MCF 10A (cell line): ENCODE measurements at regions not wholly inside any gene's neighbourhood (a gene's known extent, or its start where the extent isn't known, plus 50 kb on each side); places are given as distances from the start of the nearest gene placed in this dataset.

ENCODE experiments used
- BruUV-seq: library from RNA; stranded (reverse); fragments of 400-500 nt; replicated peaks from 2 replicates; lab custom pipeline; 2021; lab: Mats Ljungman, UMichigan
- CTCF ChIA-PET: fragments of 300-600 bp; sonication (Branson Sonifier 250); formaldehyde crosslinking; extraction: SDS; loops from one replicate; lab custom pipeline; 2021; ENCODE audit warnings: antibody characterized with exemption, inconsistent platforms; lab: Yijun Ruan, JAX
- POLR2A ChIA-PET: fragments of 300-600, 350-650 bp; sonication (Branson Sonifier 250); formaldehyde crosslinking; extraction: SDS; loops from one replicate; lab custom pipeline; 2020; ENCODE audit warnings: antibody characterized with exemption, inconsistent platforms; lab: Yijun Ruan, JAX
- DNase-seq: peaks from one replicate; pipeline ENCODE4 v3.0.0-alpha.2; 2018; ENCODE audit not compliant: unreplicated experiment
- H3K27ac Mint-ChIP-seq: one replicate; pipeline ENCODE4 v1.8.0; 2022; ENCODE audit warnings: mild to moderate bottlenecking, low read depth, mixed read lengths; ENCODE audit not compliant: unreplicated experiment
- H3K27me3 Mint-ChIP-seq: one replicate; pipeline ENCODE4 v1.8.0; 2022; ENCODE audit warnings: mixed read lengths; ENCODE audit not compliant: insufficient read depth, unreplicated experiment
- H3K36me3 Mint-ChIP-seq: one replicate; pipeline ENCODE4 v1.8.0; 2022; ENCODE audit warnings: mild to moderate bottlenecking, moderate library complexity, mixed read lengths; ENCODE audit not compliant: insufficient read depth, unreplicated experiment
- H3K4me1 Mint-ChIP-seq: one replicate; pipeline ENCODE4 v1.8.0; 2022; ENCODE audit warnings: mixed read lengths; ENCODE audit not compliant: insufficient read depth, unreplicated experiment
- H3K4me3 Mint-ChIP-seq: one replicate; pipeline ENCODE4 v1.8.0; 2022; ENCODE audit warnings: mild to moderate bottlenecking, moderate library complexity, mixed read lengths; ENCODE audit not compliant: unreplicated experiment
- H3K9me3 Mint-ChIP-seq: one replicate; pipeline ENCODE4 v1.8.0; 2022; ENCODE audit warnings: mixed read lengths; ENCODE audit not compliant: unreplicated experiment
- CTCF ChIP-seq: fragments of 200-600 bp; IDR thresholded peaks from one replicate; pipeline ENCODE4 v1.8.0; 2022; ENCODE audit warnings: antibody characterized with exemption, mild to moderate bottlenecking; ENCODE audit not compliant: unreplicated experiment
- intact Hi-C: fragments of 100-400 bp; cut with micrococcal nuclease; formaldehyde crosslinking; loops from 2 replicates; pipeline ENCODE4 v1.14.1; 2022

- DNase-seq = no peak
- Mint-ChIP-seq H3K4me3 (no peak overlapping the region), H3K27ac (no peak overlapping the region), H3K4me1 (no peaks in the 10 kb centered on the region), H3K27me3 (no peaks in the 10 kb centered on the region), H3K36me3 (no peaks in the 10 kb centered on the region), H3K9me3 (no peaks in the 10 kb centered on the region)
- ChIA-PET POLR2A (interaction anchor here (0.7 kb wide), 1 partner anchor 25 kb away, joined by 3 read pairs; no protein-coding TSS in a partner anchor), CTCF (interaction anchor here (1.0 kb wide), 1 partner anchor 14 kb away, joined by 4 read pairs; no protein-coding TSS in a partner anchor)
- TF ChIP-seq CTCF = no peak
- no TSS peak for BruUV-seq
- intact Hi-C loops = no loop called here
Observed at GRCh38 chr1:221916176-221916575, 174.3 kb upstream of the DUSP10 start.

- no peaks in the 10 kb centered on the region for H3K4me1 Mint-ChIP-seq
- POLR2A ChIA-PET = no interaction called here
- intact Hi-C loops = no loop called here
- no peak overlapping the region for H3K4me3 Mint-ChIP-seq
- no peaks in the 10 kb centered on the region for H3K9me3 Mint-ChIP-seq
- TF ChIP-seq CTCF = no peak
- DNase-seq = no peak
- no TSS peak for BruUV-seq
- CTCF ChIA-PET = interaction anchor here (0.7 kb wide), 1 partner anchor 238 kb away, joined by 3 read pairs; no protein-coding TSS in a partner anchor
- H3K27ac Mint-ChIP-seq = no peak overlapping the region
- H3K36me3 Mint-ChIP-seq = no peaks in the 10 kb centered on the region
- H3K27me3 Mint-ChIP-seq = no peaks in the 10 kb centered on the region
Observed at GRCh38 chr1:221915764-221916163, 173.9 kb upstream of the DUSP10 start.

- Mint-ChIP-seq H3K4me1 (no peaks in the 10 kb centered on the region), H3K27ac (no peak overlapping the region), H3K4me3 (no peak overlapping the region), H3K36me3 (no peaks in the 10 kb centered on the region), H3K9me3 (no peaks in the 10 kb centered on the region), H3K27me3 (no peaks in the 10 kb centered on the region)
- ChIA-PET CTCF (interaction anchor here (0.6 to 1.8 kb wide), 3 partner anchors 39 to 515 kb away, joined by 3 to 4 read pairs (median 3); no protein-coding TSS in a partner anchor), POLR2A (interaction anchor here (0.7 to 2.8 kb wide), 6 partner anchors 8 to 241 kb away, joined by 3 to 9 read pairs (median 4); partner anchors contain the start of gene DUSP10)
- intact Hi-C loops = no loop called here
- no TSS peak for BruUV-seq
- no peak for TF ChIP-seq CTCF
- peak; percentile 21 for DNase-seq
Observed at GRCh38 chr1:221913351-221913892, 171.5 kb upstream of the DUSP10 start.

GRCh38 chr1:221912230-221912629, 170.3 kb upstream of the DUSP10 start:
- Mint-ChIP-seq H3K27ac (no peak overlapping the region), H3K4me1 (no peaks in the 10 kb centered on the region), H3K36me3 (no peaks in the 10 kb centered on the region), H3K27me3 (no peaks in the 10 kb centered on the region), H3K4me3 (no peak overlapping the region), H3K9me3 (no peaks in the 10 kb centered on the region)
- BruUV-seq = no TSS peak
- no peak for DNase-seq
- TF ChIP-seq CTCF = no peak
- intact Hi-C loops = no loop called here
- POLR2A ChIA-PET = interaction anchor here (0.7 to 2.8 kb wide), 5 partner anchors 12 to 171 kb away, joined by 3 to 9 read pairs (median 3); no protein-coding TSS in a partner anchor
- CTCF ChIA-PET = interaction anchor here (0.6 to 1.5 kb wide), 4 partner anchors 20 to 543 kb away, joined by 3 to 5 read pairs (median 4); no protein-coding TSS in a partner anchor
